Brain microvascular endothelial cell (primary cell): ENCODE measurements at regions not wholly inside any gene's neighbourhood (a gene's known extent, or its start where the extent isn't known, plus 50 kb on each side); places are given as distances from the start of the nearest gene placed in this dataset.

ENCODE experiments used
- DNase-seq: peaks from one replicate; pipeline ENCODE4 v3.0.0-alpha.2; 2020
- H3K27ac ChIP-seq: fragments of 250-450 bp; sonication (Bioruptor Pico); 2 replicates; pipeline ENCODE4 v1.5.1; 2020; ENCODE audit warnings: mild to moderate bottlenecking, moderate library complexity
- H3K27me3 ChIP-seq: fragments of 250-450 bp; sonication (Bioruptor Pico); replicated peaks from 2 replicates; pipeline ENCODE4 v1.5.1; 2020; ENCODE audit warnings: mild to moderate bottlenecking
- H3K36me3 ChIP-seq: fragments of 250-450 bp; sonication (Bioruptor Pico); replicated peaks from 2 replicates; pipeline ENCODE4 v1.5.1; 2020; ENCODE audit warnings: mild to moderate bottlenecking
- H3K4me3 ChIP-seq: 2 replicates; pipeline ENCODE4 v1.5.1; 2011; ENCODE audit warnings: low read depth, mild to moderate bottlenecking, control low read depth, low read length, moderate library complexity
- CTCF ChIP-seq: IDR thresholded peaks from 2 replicates; pipeline ENCODE4 v1.5.1; 2011; ENCODE audit warnings: low read depth, mild to moderate bottlenecking, moderate library complexity, low read length, control low read depth, inconsistent platforms; ENCODE audit errors: missing control alignments
- in situ Hi-C: cut with HindIII; loops from 2 replicates; pipeline ENCODE4 v1.10.0; 2017; ENCODE audit warnings: low sequenced_read_pairs, low pct_ligation_motif_present

- no peak for TF ChIP-seq CTCF
- in situ Hi-C loops = no loop called here
- DNase-seq = no peak
- Histone ChIP-seq H3K4me3 (no peak overlapping the region), H3K36me3 (no peaks in the 10 kb centered on the region), H3K27ac (no peak overlapping the region), H3K27me3 (no peaks in the 10 kb centered on the region)
Measured at GRCh38 chr17:53950207-53950857, 127.6 kb downstream of the KIF2B start.

GRCh38 chr17:53950858-53951250 lies 128.1 kb downstream of the KIF2B start:
- Histone ChIP-seq H3K27ac (no peak overlapping the region), H3K27me3 (no peaks in the 10 kb centered on the region), H3K36me3 (no peaks in the 10 kb centered on the region), H3K4me3 (no peak overlapping the region)
- no peak for TF ChIP-seq CTCF
- DNase-seq = no peak
- in situ Hi-C loops = no loop called here

GRCh38 chr17:53971361-53971760 lies 148.6 kb downstream of the KIF2B start:
- DNase-seq = no peak
- no peak overlapping the region for H3K4me3 ChIP-seq
- H3K36me3 ChIP-seq = no peaks in the 10 kb centered on the region
- no peak overlapping the region for H3K27ac ChIP-seq
- H3K27me3 ChIP-seq = no peaks in the 10 kb centered on the region
- in situ Hi-C loops = no loop called here
- TF ChIP-seq CTCF = no peak

- in situ Hi-C loops = no loop called here
- Histone ChIP-seq H3K36me3 (no peaks in the 10 kb centered on the region), H3K27ac (no peak overlapping the region), H3K4me3 (no peak overlapping the region), H3K27me3 (no peaks in the 10 kb centered on the region)
- TF ChIP-seq CTCF = no peak
- no peak for DNase-seq
Measured at GRCh38 chr17:53979991-53980390, 157.3 kb downstream of the KIF2B start.

GRCh38 chr17:53996131-53996530 lies 173.4 kb downstream of the KIF2B start:
- no peak for TF ChIP-seq CTCF
- in situ Hi-C loops = no loop called here

GRCh38 chr17:53996890-53997289 lies 174.2 kb downstream of the KIF2B start:
- Histone ChIP-seq H3K27ac (no peak overlapping the region), H3K36me3 (no peaks in the 10 kb centered on the region), H3K4me3 (no peak overlapping the region), H3K27me3 (no peaks in the 10 kb centered on the region)
- TF ChIP-seq CTCF = no peak
- in situ Hi-C loops = no loop called here
- no peak for DNase-seq

More at GRCh38 chr17:53996131-53996530, 173.4 kb downstream of the KIF2B start:
- no peaks in the 10 kb centered on the region for H3K27me3 ChIP-seq
- H3K4me3 ChIP-seq = no peak overlapping the region
- H3K27ac ChIP-seq = no peak overlapping the region
- no peaks in the 10 kb centered on the region for H3K36me3 ChIP-seq
- no peak for DNase-seq
